ENCODE measurements at regions not wholly inside any gene's neighbourhood (a gene's known extent, or its start where the extent isn't known, plus 50 kb on each side); places are given as distances from the start of the nearest gene placed in this dataset.

DNA sequence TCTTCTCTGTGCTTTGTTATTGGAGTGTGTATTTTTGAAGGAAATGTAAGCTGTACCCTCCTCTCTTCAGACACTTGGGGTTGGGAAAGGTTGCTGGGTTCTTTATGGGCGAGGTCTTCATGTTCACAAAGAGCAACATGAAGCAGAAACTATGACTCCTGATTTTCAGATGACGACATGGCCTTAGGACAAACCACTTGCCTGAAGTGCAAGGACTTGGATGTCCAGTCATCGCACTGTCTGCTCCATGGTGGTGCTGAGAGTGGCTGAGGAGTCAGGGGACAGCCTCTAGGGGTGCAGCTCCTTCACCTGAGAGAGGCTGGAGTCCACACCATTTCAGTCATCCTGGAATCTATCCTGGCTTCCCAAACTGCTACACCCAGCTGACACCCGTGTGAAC is 183.9 kb upstream of the CDH5 start:
- TF ChIP-seq, protein P1, sequence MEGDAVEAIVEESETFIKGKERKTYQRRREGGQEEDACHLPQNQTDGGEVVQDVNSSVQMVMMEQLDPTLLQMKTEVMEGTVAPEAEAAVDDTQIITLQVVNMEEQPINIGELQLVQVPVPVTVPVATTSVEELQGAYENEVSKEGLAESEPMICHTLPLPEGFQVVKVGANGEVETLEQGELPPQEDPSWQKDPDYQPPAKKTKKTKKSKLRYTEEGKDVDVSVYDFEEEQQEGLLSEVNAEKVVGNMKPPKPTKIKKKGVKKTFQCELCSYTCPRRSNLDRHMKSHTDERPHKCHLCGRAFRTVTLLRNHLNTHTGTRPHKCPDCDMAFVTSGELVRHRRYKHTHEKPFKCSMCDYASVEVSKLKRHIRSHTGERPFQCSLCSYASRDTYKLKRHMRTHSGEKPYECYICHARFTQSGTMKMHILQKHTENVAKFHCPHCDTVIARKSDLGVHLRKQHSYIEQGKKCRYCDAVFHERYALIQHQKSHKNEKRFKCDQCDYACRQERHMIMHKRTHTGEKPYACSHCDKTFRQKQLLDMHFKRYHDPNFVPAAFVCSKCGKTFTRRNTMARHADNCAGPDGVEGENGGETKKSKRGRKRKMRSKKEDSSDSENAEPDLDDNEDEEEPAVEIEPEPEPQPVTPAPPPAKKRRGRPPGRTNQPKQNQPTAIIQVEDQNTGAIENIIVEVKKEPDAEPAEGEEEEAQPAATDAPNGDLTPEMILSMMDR (IDR thresholded peaks at IDR 0.05) = no peak
- TF ChIP-seq POLR2A (IDR thresholded peaks at IDR 0.05) (no peak), POLR2AphosphoS5 (IDR thresholded peaks at IDR 0.05) (no peak)

Measured in breast epithelium (tissue), 3 donors.